ENCODE measurements at regions not wholly inside any gene's neighbourhood (a gene's known extent, or its start where the extent isn't known, plus 50 kb on each side); places are given as distances from the start of the nearest gene placed in this dataset.
"Not testable (repeated sequence)": the region's sequence is repeated elsewhere in the genome, so short reads cannot be mapped to it uniquely, and the experiment has no call there.

GRCh38 chr16:10326647-10327046 is 59.2 kb upstream of the ATF7IP2 start:
- no peak overlapping the region for H3K4me3 ChIP-seq (ENCODE audit: low read depth, low read length, poor library complexity, severe bottlenecking)
- no peaks in the 10 kb centered on the region for H3K9me3 ChIP-seq (ENCODE audit: low read depth, low read length, poor library complexity, severe bottlenecking)
- H3K27ac ChIP-seq (ENCODE audit: low read depth, low read length, poor library complexity, severe bottlenecking): no peak overlapping the region
- BruUV-seq (replicated peaks): no TSS peak
- H3K27me3 ChIP-seq (replicated peaks; ENCODE audit: insufficient read depth, low read depth, low read length, poor library complexity): no peaks in the 10 kb centered on the region
- H3K36me3 ChIP-seq (ENCODE audit: insufficient read depth, low read length, poor library complexity, severe bottlenecking): no peaks in the 10 kb centered on the region
- no peaks in the 10 kb centered on the region for H3K4me1 ChIP-seq (ENCODE audit: insufficient read depth, low read length, poor library complexity, severe bottlenecking)
- ChIA-PET CTCF (no interaction called here), POLR2A (ENCODE audit: low non-redundant PET) (no interaction called here)
- DNase-seq (ENCODE audit: low spot score): no peak
- intact Hi-C loops (cut with micrococcal nuclease; ENCODE audit: unreplicated experiment): no loop called here
- TF ChIP-seq EZH2 (IDR thresholded peaks at IDR 0.05; ENCODE audit: borderline replicate concordance, low read depth, low read length, poor library complexity, severe bottlenecking) (no peak), CTCF (conservative IDR thresholded peaks at IDR 0.05; ENCODE audit: low read depth, low read length) (no peak)

GRCh38 chr16:10328291-10328690 is 57.6 kb upstream of the ATF7IP2 start:
- intact Hi-C loops (cut with micrococcal nuclease; ENCODE audit: unreplicated experiment); CTCF ChIA-PET; H3K36me3 ChIP-seq (ENCODE audit: insufficient read depth, low read length, poor library complexity, severe bottlenecking); H3K27ac ChIP-seq (ENCODE audit: low read depth, low read length, poor library complexity, severe bottlenecking); H3K4me3 ChIP-seq (ENCODE audit: low read depth, low read length, poor library complexity, severe bottlenecking); H3K27me3 ChIP-seq (replicated peaks; ENCODE audit: insufficient read depth, low read depth, low read length, poor library complexity); POLR2A ChIA-PET (ENCODE audit: low non-redundant PET); H3K9me3 ChIP-seq (ENCODE audit: low read depth, low read length, poor library complexity, severe bottlenecking); BruUV-seq (replicated peaks); H3K4me1 ChIP-seq (ENCODE audit: insufficient read depth, low read length, poor library complexity, severe bottlenecking): not testable (repeated sequence)
- DNase-seq (ENCODE audit: low spot score): peak; percentile 58

- no peak for DNase-seq (ENCODE audit: low spot score)
- Histone ChIP-seq H3K36me3 (ENCODE audit: insufficient read depth, low read length, poor library complexity, severe bottlenecking) (no peaks in the 10 kb centered on the region), H3K4me3 (ENCODE audit: low read depth, low read length, poor library complexity, severe bottlenecking) (no peak overlapping the region), H3K9me3 (ENCODE audit: low read depth, low read length, poor library complexity, severe bottlenecking) (no peaks in the 10 kb centered on the region), H3K4me1 (ENCODE audit: insufficient read depth, low read length, poor library complexity, severe bottlenecking) (no peaks in the 10 kb centered on the region), H3K27ac (ENCODE audit: low read depth, low read length, poor library complexity, severe bottlenecking) (no peak overlapping the region), H3K27me3 (replicated peaks; ENCODE audit: insufficient read depth, low read depth, low read length, poor library complexity) (no peaks in the 10 kb centered on the region)
- BruUV-seq (replicated peaks): no TSS peak
- POLR2A ChIA-PET (ENCODE audit: low non-redundant PET): no interaction called here
- TF ChIP-seq EZH2 (IDR thresholded peaks at IDR 0.05; ENCODE audit: borderline replicate concordance, low read depth, low read length, poor library complexity, severe bottlenecking) (no peak), CTCF (conservative IDR thresholded peaks at IDR 0.05; ENCODE audit: low read depth, low read length) (no peak)
- CTCF ChIA-PET: no interaction called here
- intact Hi-C loops (cut with micrococcal nuclease; ENCODE audit: unreplicated experiment): no loop called here
Observed at GRCh38 chr16:10332241-10332640, 53.6 kb upstream of the ATF7IP2 start.

GRCh38 chr16:10332775-10333174 is 53.1 kb upstream of the ATF7IP2 start:
- TF ChIP-seq EZH2 (IDR thresholded peaks at IDR 0.05; ENCODE audit: borderline replicate concordance, low read depth, low read length, poor library complexity, severe bottlenecking): no peak
- TF ChIP-seq CTCF (conservative IDR thresholded peaks at IDR 0.05; ENCODE audit: low read depth, low read length): no peak
- no peak overlapping the region for H3K27ac ChIP-seq (ENCODE audit: low read depth, low read length, poor library complexity, severe bottlenecking)
- no TSS peak for BruUV-seq (replicated peaks)
- no peak overlapping the region for H3K4me3 ChIP-seq (ENCODE audit: low read depth, low read length, poor library complexity, severe bottlenecking)
- H3K4me1 ChIP-seq (ENCODE audit: insufficient read depth, low read length, poor library complexity, severe bottlenecking): no peaks in the 10 kb centered on the region
- ChIA-PET CTCF (no interaction called here), POLR2A (ENCODE audit: low non-redundant PET) (no interaction called here)
- no peak for DNase-seq (ENCODE audit: low spot score)
- H3K36me3 ChIP-seq (ENCODE audit: insufficient read depth, low read length, poor library complexity, severe bottlenecking): no peaks in the 10 kb centered on the region
- no peaks in the 10 kb centered on the region for H3K9me3 ChIP-seq (ENCODE audit: low read depth, low read length, poor library complexity, severe bottlenecking)
- intact Hi-C loops (cut with micrococcal nuclease; ENCODE audit: unreplicated experiment): no loop called here
- no peaks in the 10 kb centered on the region for H3K27me3 ChIP-seq (replicated peaks; ENCODE audit: insufficient read depth, low read depth, low read length, poor library complexity)

Data from A673 (cell line).